ENCODE measurements at regions not wholly inside any gene's neighbourhood (a gene's known extent, or its start where the extent isn't known, plus 50 kb on each side); places are given as distances from the start of the nearest gene placed in this dataset.

DNA sequence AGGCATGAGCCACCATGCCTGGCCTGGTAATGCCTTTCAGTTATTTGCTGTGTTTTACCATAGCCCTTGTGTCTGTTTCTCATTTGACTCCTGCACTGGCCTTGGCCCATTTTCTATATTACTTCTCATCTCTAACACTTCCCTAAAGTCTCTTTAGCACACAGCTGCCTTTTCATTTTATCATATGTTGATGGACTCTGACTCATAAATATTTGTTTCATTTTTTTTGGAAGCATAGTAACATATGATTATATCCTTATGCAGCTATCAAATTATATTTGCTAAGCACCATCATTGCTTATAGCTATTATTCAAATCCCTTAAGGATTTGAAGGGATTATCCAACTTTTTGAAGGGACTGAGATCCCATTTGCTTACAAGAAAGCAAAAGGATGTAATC is 320.3 kb downstream of the GPD2 start:
- no peak overlapping the region for H3K9ac ChIP-seq (ENCODE audit: insufficient read depth in 1 of 2, low read length in 2 of 2)
- no peak overlapping the region for H3K4me3 ChIP-seq
- no peaks in the 10 kb centered on the region for H3K27me3 ChIP-seq (ENCODE audit: control insufficient read depth in 3 of 3, insufficient read depth in 3 of 3, low read length in 2 of 3)
- H3K27ac ChIP-seq (ENCODE audit: low read depth in 1 of 2, low read length in 1 of 2): no peak overlapping the region
- DNase-seq (no peak), ATAC-seq (ENCODE audit: insufficient read depth, low FRiP score) (no peak)
- H3K36me3 ChIP-seq (ENCODE audit: control insufficient read depth in 4 of 4, insufficient read depth in 4 of 4, low read length in 4 of 4): no peaks in the 10 kb centered on the region
- no peaks in the 10 kb centered on the region for H3K9me3 ChIP-seq (ENCODE audit: control insufficient read depth in 4 of 4, insufficient read depth in 3 of 4, low read length in 3 of 4)
- H3K4me1 ChIP-seq (ENCODE audit: control insufficient read depth in 5 of 5, insufficient read depth in 5 of 5, low read length in 5 of 5): no peaks in the 10 kb centered on the region
- TF ChIP-seq, protein P1, sequence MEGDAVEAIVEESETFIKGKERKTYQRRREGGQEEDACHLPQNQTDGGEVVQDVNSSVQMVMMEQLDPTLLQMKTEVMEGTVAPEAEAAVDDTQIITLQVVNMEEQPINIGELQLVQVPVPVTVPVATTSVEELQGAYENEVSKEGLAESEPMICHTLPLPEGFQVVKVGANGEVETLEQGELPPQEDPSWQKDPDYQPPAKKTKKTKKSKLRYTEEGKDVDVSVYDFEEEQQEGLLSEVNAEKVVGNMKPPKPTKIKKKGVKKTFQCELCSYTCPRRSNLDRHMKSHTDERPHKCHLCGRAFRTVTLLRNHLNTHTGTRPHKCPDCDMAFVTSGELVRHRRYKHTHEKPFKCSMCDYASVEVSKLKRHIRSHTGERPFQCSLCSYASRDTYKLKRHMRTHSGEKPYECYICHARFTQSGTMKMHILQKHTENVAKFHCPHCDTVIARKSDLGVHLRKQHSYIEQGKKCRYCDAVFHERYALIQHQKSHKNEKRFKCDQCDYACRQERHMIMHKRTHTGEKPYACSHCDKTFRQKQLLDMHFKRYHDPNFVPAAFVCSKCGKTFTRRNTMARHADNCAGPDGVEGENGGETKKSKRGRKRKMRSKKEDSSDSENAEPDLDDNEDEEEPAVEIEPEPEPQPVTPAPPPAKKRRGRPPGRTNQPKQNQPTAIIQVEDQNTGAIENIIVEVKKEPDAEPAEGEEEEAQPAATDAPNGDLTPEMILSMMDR (IDR thresholded peaks at IDR 0.05; ENCODE audit: control extremely low read depth, extremely low read depth): no peak

DNA sequence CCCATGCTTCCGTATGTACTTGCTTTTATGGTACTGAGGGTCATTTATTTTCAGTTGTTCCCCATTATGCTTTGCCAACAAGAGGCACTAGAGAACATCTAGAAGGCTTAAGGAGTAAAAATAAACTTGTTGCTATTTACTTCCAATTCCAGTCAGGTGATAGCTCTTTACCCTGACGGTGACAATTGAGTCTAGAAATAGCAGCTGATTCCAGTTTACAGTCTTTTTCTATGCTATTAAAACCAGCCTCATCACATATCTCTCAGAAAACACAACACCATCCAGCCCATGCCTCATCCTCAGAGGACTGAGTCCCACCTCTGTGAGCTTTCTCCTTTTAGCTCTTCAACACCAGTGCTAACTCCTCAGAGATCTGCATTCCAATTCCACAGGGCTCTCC is 327.0 kb downstream of the GPD2 start:
- no peak for DNase-seq
- H3K27ac ChIP-seq (ENCODE audit: low read depth in 1 of 2, low read length in 1 of 2): no peak overlapping the region
- no peak overlapping the region for H3K9ac ChIP-seq (ENCODE audit: insufficient read depth in 1 of 2, low read length in 2 of 2)
- no peaks in the 10 kb centered on the region for H3K9me3 ChIP-seq (ENCODE audit: control insufficient read depth in 4 of 4, insufficient read depth in 3 of 4, low read length in 3 of 4)
- no peaks in the 10 kb centered on the region for H3K4me1 ChIP-seq (ENCODE audit: control insufficient read depth in 5 of 5, insufficient read depth in 5 of 5, low read length in 5 of 5)
- no peak overlapping the region for H3K4me3 ChIP-seq
- H3K27me3 ChIP-seq (ENCODE audit: control insufficient read depth in 3 of 3, insufficient read depth in 3 of 3, low read length in 2 of 3): no peaks in the 10 kb centered on the region
- no peaks in the 10 kb centered on the region for H3K36me3 ChIP-seq (ENCODE audit: control insufficient read depth in 4 of 4, insufficient read depth in 4 of 4, low read length in 4 of 4)
- TF ChIP-seq, protein P1 (IDR thresholded peaks at IDR 0.05; ENCODE audit: control extremely low read depth, extremely low read depth): no peak
- ATAC-seq (ENCODE audit: insufficient read depth, low FRiP score): no peak
- WGBS, 2 donors: 73 to 83% methylated on average over 2 of the region's 2 CpGs

DNA sequence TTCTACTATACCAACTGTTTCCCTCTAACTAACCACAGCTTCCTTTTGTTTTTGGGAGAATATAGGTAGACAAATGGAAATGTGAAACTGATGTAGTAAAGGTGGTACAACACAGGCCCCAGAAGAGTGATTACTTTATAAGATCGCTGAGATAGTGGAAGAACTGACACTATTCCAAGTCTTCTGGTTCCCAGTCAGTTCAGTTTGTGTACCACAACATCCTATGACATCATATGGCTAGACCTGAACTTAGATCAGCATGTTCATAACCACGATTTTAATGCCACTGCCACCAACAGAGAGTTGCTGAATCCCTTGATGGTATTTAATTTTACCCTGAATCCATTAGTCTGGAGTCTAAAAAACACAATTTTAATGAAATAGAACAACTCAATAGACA is 328.9 kb downstream of the GPD2 start:
- Histone ChIP-seq H3K36me3 (ENCODE audit: control insufficient read depth in 4 of 4, insufficient read depth in 4 of 4, low read length in 4 of 4) (no peaks in the 10 kb centered on the region), H3K27me3 (ENCODE audit: control insufficient read depth in 3 of 3, insufficient read depth in 3 of 3, low read length in 2 of 3) (no peaks in the 10 kb centered on the region), H3K9ac (ENCODE audit: insufficient read depth in 1 of 2, low read length in 2 of 2) (no peak overlapping the region), H3K4me3 (no peak overlapping the region), H3K9me3 (ENCODE audit: control insufficient read depth in 4 of 4, insufficient read depth in 3 of 4, low read length in 3 of 4) (no peaks in the 10 kb centered on the region), H3K27ac (ENCODE audit: low read depth in 1 of 2, low read length in 1 of 2) (no peak overlapping the region), H3K4me1 (ENCODE audit: control insufficient read depth in 5 of 5, insufficient read depth in 5 of 5, low read length in 5 of 5) (no peaks in the 10 kb centered on the region)
- TF ChIP-seq, protein P1 (IDR thresholded peaks at IDR 0.05; ENCODE audit: control extremely low read depth, extremely low read depth): no peak
- DNase-seq: no peak
- no peak for ATAC-seq (ENCODE audit: insufficient read depth, low FRiP score)
- 47 to 56% methylated on average over 2 of the region's 2 CpGs for WGBS, 2 donors

DNA sequence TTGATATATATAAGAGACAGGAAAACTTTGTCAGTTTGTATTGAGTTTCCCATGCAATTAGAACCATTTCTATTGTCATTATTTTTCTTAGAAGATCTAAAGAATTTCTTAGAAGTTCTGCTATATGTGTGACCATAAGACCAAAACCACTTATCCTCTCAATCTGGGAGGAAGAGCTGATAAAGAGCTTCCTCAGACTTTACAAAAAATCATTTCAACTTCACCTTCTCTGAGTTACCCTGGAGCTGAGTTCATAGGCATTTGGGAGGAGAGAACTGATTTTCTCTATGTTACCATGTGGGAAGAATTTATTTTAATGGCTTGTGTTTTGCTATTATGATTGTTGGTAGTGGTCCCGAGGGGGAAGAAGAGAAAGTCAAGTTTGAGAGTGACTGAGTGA is 329.3 kb downstream of the GPD2 start:
- Histone ChIP-seq H3K36me3 (ENCODE audit: control insufficient read depth in 4 of 4, insufficient read depth in 4 of 4, low read length in 4 of 4) (no peaks in the 10 kb centered on the region), H3K4me1 (ENCODE audit: control insufficient read depth in 5 of 5, insufficient read depth in 5 of 5, low read length in 5 of 5) (no peaks in the 10 kb centered on the region), H3K9ac (ENCODE audit: insufficient read depth in 1 of 2, low read length in 2 of 2) (no peak overlapping the region), H3K27me3 (ENCODE audit: control insufficient read depth in 3 of 3, insufficient read depth in 3 of 3, low read length in 2 of 3) (no peaks in the 10 kb centered on the region), H3K4me3 (no peak overlapping the region), H3K27ac (ENCODE audit: low read depth in 1 of 2, low read length in 1 of 2) (no peak overlapping the region), H3K9me3 (ENCODE audit: control insufficient read depth in 4 of 4, insufficient read depth in 3 of 4, low read length in 3 of 4) (no peaks in the 10 kb centered on the region)
- 81 to 88% methylated on average over 1 of the region's 1 CpG for WGBS, 2 donors
- TF ChIP-seq, protein P1 (IDR thresholded peaks at IDR 0.05; ENCODE audit: control extremely low read depth, extremely low read depth): no peak
- ATAC-seq (ENCODE audit: insufficient read depth, low FRiP score) (no peak), DNase-seq (no peak)

Measured in lung (tissue), 11 donors.